OCI-LY7 (cell line): ENCODE measurements at regions not wholly inside any gene's neighbourhood (a gene's known extent, or its start where the extent isn't known, plus 50 kb on each side); places are given as distances from the start of the nearest gene placed in this dataset.

Experiments
- BruUV-seq: library from RNA; stranded (reverse); fragments of 400-500 nt; replicated peaks from 2 replicates; lab custom pipeline; 2021; lab: Mats Ljungman, UMichigan
- CTCF ChIA-PET: fragments of 300-600 bp; sonication (Branson Sonifier 250); formaldehyde crosslinking; loops from one replicate; lab custom pipeline; 2022; ENCODE audit warnings: antibody characterized with exemption; ENCODE audit not compliant: unreplicated experiment; lab: Charles Lee
- POLR2A ChIA-PET: fragments of 300-600 bp; sonication (Branson Sonifier 250); formaldehyde crosslinking; loops from one replicate; lab custom pipeline; 2022; ENCODE audit warnings: antibody characterized with exemption; lab: Charles Lee
- DNase-seq: peaks from one replicate; pipeline ENCODE4 v3.0.0-alpha.2; 2015; ENCODE audit warnings: low spot score
- H2AFZ ChIP-seq: fragments of 200-600 bp; sonication (generic), shearing (Covaris generic); 2 replicates; pipeline ENCODE4 v1.6.1; 2014; ENCODE audit warnings: mild to moderate bottlenecking, antibody characterized with exemption, low read length, moderate library complexity
- H3K27ac ChIP-seq: fragments of 200-600 bp; sonication (generic); 2 replicates; pipeline ENCODE4 v1.5.1; 2014; ENCODE audit warnings: mixed run types, low read depth, mild to moderate bottlenecking, moderate library complexity, low read length, inconsistent platforms; ENCODE audit not compliant: poor library complexity, severe bottlenecking
- H3K36me3 ChIP-seq: fragments of 200-600 bp; sonication (generic); 2 replicates; pipeline ENCODE4 v1.6.1; 2014; ENCODE audit warnings: mild to moderate bottlenecking, antibody characterized with exemption, low read length, moderate library complexity, mixed read lengths; ENCODE audit not compliant: insufficient read depth
- H3K4me1 ChIP-seq: fragments of 200-600 bp; sonication (generic); 2 replicates; pipeline ENCODE4 v1.5.1; 2014; ENCODE audit warnings: mild to moderate bottlenecking, low read length; ENCODE audit not compliant: insufficient read depth, poor library complexity, severe bottlenecking
- H3K4me2 ChIP-seq: fragments of 200-600 bp; sonication (generic); 2 replicates; pipeline ENCODE4 v1.6.1; 2014; ENCODE audit warnings: mild to moderate bottlenecking, low read length
- H3K4me3 ChIP-seq: fragments of 200-600 bp; sonication (generic); 2 replicates; pipeline ENCODE4 v1.5.1; 2014; ENCODE audit warnings: mild to moderate bottlenecking, low read depth, low read length; ENCODE audit not compliant: poor library complexity, severe bottlenecking
- H3K79me2 ChIP-seq: fragments of 200-600 bp; sonication (generic); 2 replicates; pipeline ENCODE4 v1.6.1; 2016; ENCODE audit warnings: low read depth, mild to moderate bottlenecking, low read length, moderate library complexity, mixed read lengths; ENCODE audit not compliant: insufficient read depth
- H3K9me2 ChIP-seq: fragments of 200-600 bp; sonication (generic); 2 replicates; pipeline ENCODE4 v1.6.1; 2016; ENCODE audit warnings: mild to moderate bottlenecking, low read length, mixed read lengths; ENCODE audit not compliant: insufficient read depth
- H3K9me3 ChIP-seq: fragments of 200-600 bp; sonication (generic); 2 replicates; pipeline ENCODE4 v1.6.1; 2014; ENCODE audit warnings: mild to moderate bottlenecking, mixed run types, low read length, mixed read lengths
- H4K20me1 ChIP-seq: fragments of 200-600 bp; sonication (generic); 2 replicates; pipeline ENCODE4 v1.6.1; 2014; ENCODE audit warnings: mild to moderate bottlenecking, antibody characterized with exemption, low read length, moderate library complexity, mixed read lengths; ENCODE audit not compliant: insufficient read depth
- EZH2phosphoT487 ChIP-seq: fragments of 200-600 bp; sonication (generic); IDR thresholded peaks from 2 replicates; pipeline ENCODE4 v1.6.1; 2018; ENCODE audit warnings: low read depth, borderline replicate concordance, mild to moderate bottlenecking, mixed run types, antibody characterized with exemption, low read length, moderate library complexity, mixed read lengths
- intact Hi-C: fragments of 100-400 bp; cut with micrococcal nuclease; formaldehyde crosslinking; loops from one replicate; pipeline ENCODE4 v1.10.0; 2022; ENCODE audit not compliant: unreplicated experiment
- TF ChIP-seq, protein P1 (sequence below): fragments of 200-600 bp; sonication (generic); conservative IDR thresholded peaks from 2 replicates; pipeline ENCODE4 v1.5.1; 2014; ENCODE audit warnings: mild to moderate bottlenecking, antibody characterized with exemption, low read length, moderate library complexity, mixed read lengths

- no peaks in the 10 kb centered on the region for H4K20me1 ChIP-seq
- peak overlapping the region; percentile 63 for H2AFZ ChIP-seq
- 0 out of 2 replicates have a peak, but pooled peaks cover 5% of the 10 kb centered on the region for H3K9me3 ChIP-seq
- H3K4me2 ChIP-seq = no peak overlapping the region
- no peak overlapping the region for H3K4me3 ChIP-seq
- BruUV-seq = no TSS peak
- CTCF ChIA-PET = no interaction called here
- POLR2A ChIA-PET = no interaction called here
- DNase-seq = no peak
- H3K79me2 ChIP-seq = no peaks in the 10 kb centered on the region
- H3K36me3 ChIP-seq = no peaks in the 10 kb centered on the region
- TF ChIP-seq, protein P1, sequence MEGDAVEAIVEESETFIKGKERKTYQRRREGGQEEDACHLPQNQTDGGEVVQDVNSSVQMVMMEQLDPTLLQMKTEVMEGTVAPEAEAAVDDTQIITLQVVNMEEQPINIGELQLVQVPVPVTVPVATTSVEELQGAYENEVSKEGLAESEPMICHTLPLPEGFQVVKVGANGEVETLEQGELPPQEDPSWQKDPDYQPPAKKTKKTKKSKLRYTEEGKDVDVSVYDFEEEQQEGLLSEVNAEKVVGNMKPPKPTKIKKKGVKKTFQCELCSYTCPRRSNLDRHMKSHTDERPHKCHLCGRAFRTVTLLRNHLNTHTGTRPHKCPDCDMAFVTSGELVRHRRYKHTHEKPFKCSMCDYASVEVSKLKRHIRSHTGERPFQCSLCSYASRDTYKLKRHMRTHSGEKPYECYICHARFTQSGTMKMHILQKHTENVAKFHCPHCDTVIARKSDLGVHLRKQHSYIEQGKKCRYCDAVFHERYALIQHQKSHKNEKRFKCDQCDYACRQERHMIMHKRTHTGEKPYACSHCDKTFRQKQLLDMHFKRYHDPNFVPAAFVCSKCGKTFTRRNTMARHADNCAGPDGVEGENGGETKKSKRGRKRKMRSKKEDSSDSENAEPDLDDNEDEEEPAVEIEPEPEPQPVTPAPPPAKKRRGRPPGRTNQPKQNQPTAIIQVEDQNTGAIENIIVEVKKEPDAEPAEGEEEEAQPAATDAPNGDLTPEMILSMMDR = no peak
- H3K9me2 ChIP-seq = no peaks in the 10 kb centered on the region
- peaks cover 11% of the 10 kb centered on the region for H3K4me1 ChIP-seq
- no peak overlapping the region for H3K27ac ChIP-seq
- intact Hi-C loops = no loop called here
Observed at GRCh38 chr3:83039422-83039821, 1278.0 kb upstream of the GBE1 start.

DNA sequence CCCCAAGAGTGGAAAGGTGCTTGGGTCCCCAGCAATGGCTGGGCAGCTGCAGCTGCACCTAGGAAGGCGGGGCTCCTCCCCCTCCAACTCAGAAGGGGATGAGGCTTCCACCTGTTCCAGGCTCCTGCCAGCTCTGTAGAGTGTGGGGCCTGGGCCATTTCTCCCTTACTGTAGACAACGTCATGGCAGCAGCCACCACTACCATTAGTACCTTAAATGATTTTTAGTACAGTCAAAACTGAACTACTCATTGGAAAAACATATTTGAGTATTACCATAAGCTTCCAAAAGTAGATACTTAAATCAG is 1274.2 kb upstream of the GBE1 start:
- intact Hi-C loops = no loop called here
- no peaks in the 10 kb centered on the region for H3K9me2 ChIP-seq
- H3K4me3 ChIP-seq = no peak overlapping the region
- H3K79me2 ChIP-seq = no peaks in the 10 kb centered on the region
- DNase-seq = no peak
- ChIA-PET CTCF (no interaction called here), POLR2A (no interaction called here)
- H2AFZ ChIP-seq = 0 out of 2 replicates have a peak overlapping the region, but pooled peaks have one; percentile 3
- H3K27ac ChIP-seq = no peak overlapping the region
- no peaks in the 10 kb centered on the region for H4K20me1 ChIP-seq
- no peak overlapping the region for H3K4me2 ChIP-seq
- H3K4me1 ChIP-seq = peaks cover 9% of the 10 kb centered on the region
- H3K9me3 ChIP-seq = 0 out of 2 replicates have a peak, but pooled peaks cover 5% of the 10 kb centered on the region
- BruUV-seq = no TSS peak
- H3K36me3 ChIP-seq = no peaks in the 10 kb centered on the region
- TF ChIP-seq, protein P1 = no peak
- no peak for TF ChIP-seq EZH2phosphoT487

- DNase-seq = no peak
- Histone ChIP-seq H3K4me3 (no peak overlapping the region), H4K20me1 (no peaks in the 10 kb centered on the region), H3K9me3 (0 out of 2 replicates have a peak, but pooled peaks cover 5% of the 10 kb centered on the region), H3K36me3 (no peaks in the 10 kb centered on the region), H3K4me2 (no peak overlapping the region), H2AFZ (peak overlapping the region; percentile 3; the same call in 1 of the 2 replicates), H3K9me2 (no peaks in the 10 kb centered on the region), H3K79me2 (no peaks in the 10 kb centered on the region), H3K27ac (no peak overlapping the region), H3K4me1 (peaks cover 6% of the 10 kb centered on the region)
- ChIA-PET CTCF (no interaction called here), POLR2A (no interaction called here)
- no TSS peak for BruUV-seq
- intact Hi-C loops = no loop called here
- TF ChIP-seq, protein P1 = no peak
- TF ChIP-seq EZH2phosphoT487 = no peak
Observed at GRCh38 chr3:83034806-83035703, 1273.6 kb upstream of the GBE1 start.
